NB4 (cell line): ENCODE measurements at regions not wholly inside any gene's neighbourhood (a gene's known extent, or its start where the extent isn't known, plus 50 kb on each side); places are given as distances from the start of the nearest gene placed in this dataset.

ENCODE experiments used
- DNase-seq: peaks from one replicate; pipeline ENCODE4 v3.0.0; 2010; ENCODE audit warnings: low read depth
- H3K4me3 ChIP-seq: one replicate; pipeline ENCODE4 v1.5.1; 2011; ENCODE audit warnings: mild to moderate bottlenecking, low read depth, low read length, moderate library complexity
- MYC ChIP-seq: IDR thresholded peaks from 2 replicates; pipeline ENCODE4 v1.6.1; 2011; ENCODE audit warnings: low read depth, low read length
- POLR2A ChIP-seq: IDR thresholded peaks from 2 replicates; pipeline ENCODE4 v1.6.1; 2011; ENCODE audit warnings: mild to moderate bottlenecking; ENCODE audit not compliant: insufficient read length; ENCODE audit errors: extremely low read depth
- TF ChIP-seq, protein P1 (sequence below): IDR thresholded peaks from 2 replicates; pipeline ENCODE4 v1.6.1; 2011; ENCODE audit warnings: low read depth, low read length
- TF ChIP-seq, protein P2 (sequence below): IDR thresholded peaks from one replicate; pipeline ENCODE4 v1.5.1; 2012; ENCODE audit warnings: low read depth, low read length

DNA sequence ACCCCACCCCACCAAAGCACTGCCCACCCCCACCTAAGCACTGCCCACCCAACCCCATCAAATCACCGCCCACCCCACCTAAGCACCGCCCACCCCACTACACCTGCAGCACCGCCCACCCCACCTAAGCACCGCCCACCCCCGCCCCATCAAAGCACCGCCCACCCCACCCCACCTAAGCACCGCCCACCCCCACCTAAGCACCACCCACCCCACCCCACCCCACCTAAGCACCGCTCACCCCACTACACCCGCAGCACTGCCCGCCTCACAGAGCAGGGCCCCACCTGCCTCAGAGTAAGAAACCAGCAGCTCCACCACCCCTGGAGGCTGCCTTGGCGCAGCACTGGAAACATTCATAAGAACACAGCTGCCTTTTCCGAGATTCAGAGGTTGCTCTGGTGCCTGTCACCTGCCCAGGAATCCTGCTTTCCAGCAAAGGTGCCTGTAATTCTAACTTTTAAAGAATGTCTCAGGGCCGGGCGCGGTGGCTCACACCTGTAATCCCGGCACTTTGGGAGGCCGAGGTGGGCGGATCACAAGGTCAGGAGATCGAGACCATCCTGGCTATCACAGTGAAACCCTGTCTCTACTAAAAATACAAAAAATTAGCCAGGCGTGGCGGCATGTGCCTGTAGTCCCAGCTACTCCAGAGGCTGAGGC lies 148.2 kb downstream of the BMP7 start:
- DNase-seq: no peak

More for the DNA sequence above, 148.2 kb downstream of the BMP7 start:
- TF ChIP-seq MYC: no peak
- TF ChIP-seq, protein P1, sequence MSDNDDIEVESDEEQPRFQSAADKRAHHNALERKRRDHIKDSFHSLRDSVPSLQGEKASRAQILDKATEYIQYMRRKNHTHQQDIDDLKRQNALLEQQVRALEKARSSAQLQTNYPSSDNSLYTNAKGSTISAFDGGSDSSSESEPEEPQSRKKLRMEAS: no peak
- TF ChIP-seq, protein P2, sequence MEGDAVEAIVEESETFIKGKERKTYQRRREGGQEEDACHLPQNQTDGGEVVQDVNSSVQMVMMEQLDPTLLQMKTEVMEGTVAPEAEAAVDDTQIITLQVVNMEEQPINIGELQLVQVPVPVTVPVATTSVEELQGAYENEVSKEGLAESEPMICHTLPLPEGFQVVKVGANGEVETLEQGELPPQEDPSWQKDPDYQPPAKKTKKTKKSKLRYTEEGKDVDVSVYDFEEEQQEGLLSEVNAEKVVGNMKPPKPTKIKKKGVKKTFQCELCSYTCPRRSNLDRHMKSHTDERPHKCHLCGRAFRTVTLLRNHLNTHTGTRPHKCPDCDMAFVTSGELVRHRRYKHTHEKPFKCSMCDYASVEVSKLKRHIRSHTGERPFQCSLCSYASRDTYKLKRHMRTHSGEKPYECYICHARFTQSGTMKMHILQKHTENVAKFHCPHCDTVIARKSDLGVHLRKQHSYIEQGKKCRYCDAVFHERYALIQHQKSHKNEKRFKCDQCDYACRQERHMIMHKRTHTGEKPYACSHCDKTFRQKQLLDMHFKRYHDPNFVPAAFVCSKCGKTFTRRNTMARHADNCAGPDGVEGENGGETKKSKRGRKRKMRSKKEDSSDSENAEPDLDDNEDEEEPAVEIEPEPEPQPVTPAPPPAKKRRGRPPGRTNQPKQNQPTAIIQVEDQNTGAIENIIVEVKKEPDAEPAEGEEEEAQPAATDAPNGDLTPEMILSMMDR: no peak
- TF ChIP-seq POLR2A: no peak
- H3K4me3 ChIP-seq: no peak overlapping the region
